DOHH2 (cell line): ENCODE measurements at regions not wholly inside any gene's neighbourhood (a gene's known extent, or its start where the extent isn't known, plus 50 kb on each side); places are given as distances from the start of the nearest gene placed in this dataset.

Experiments used
- H3F3A ChIP-seq: fragments of 200-600 bp; sonication (generic), shearing (Covaris generic); 2 replicates; pipeline ENCODE4 v1.6.0; 2016; ENCODE audit warnings: antibody characterized with exemption, mild to moderate bottlenecking; ENCODE audit not compliant: control insufficient read depth, insufficient read depth
- H3K27ac ChIP-seq: fragments of 200-600 bp; sonication (generic); 2 replicates; pipeline ENCODE4 v1.5.1; 2014; ENCODE audit warnings: low read depth, mild to moderate bottlenecking, low read length, moderate library complexity
- H3K27me3 ChIP-seq: fragments of 200-600 bp; sonication (generic); 2 replicates; pipeline ENCODE4 v1.6.1; 2014; ENCODE audit warnings: mild to moderate bottlenecking, low read length, mixed read lengths; ENCODE audit not compliant: control insufficient read depth
- H3K36me3 ChIP-seq: fragments of 200-600 bp; sonication (generic); 2 replicates; pipeline ENCODE4 v1.6.1; 2014; ENCODE audit warnings: mild to moderate bottlenecking, low read length, moderate library complexity, mixed read lengths; ENCODE audit not compliant: control insufficient read depth
- H3K4me1 ChIP-seq: fragments of 200-600 bp; sonication (generic); 2 replicates; pipeline ENCODE4 v1.6.1; 2014; ENCODE audit warnings: mild to moderate bottlenecking, low read length, mixed read lengths; ENCODE audit not compliant: control insufficient read depth
- H3K4me2 ChIP-seq: fragments of 200-600 bp; sonication (generic); 2 replicates; pipeline ENCODE4 v1.6.0; 2014; ENCODE audit warnings: mild to moderate bottlenecking, low read length, moderate library complexity
- H3K4me3 ChIP-seq: fragments of 200-600 bp; sonication (generic); 2 replicates; pipeline ENCODE4 v1.5.1; 2014; ENCODE audit warnings: mild to moderate bottlenecking, low read length, mixed read lengths
- H3K79me2 ChIP-seq: fragments of 200-600 bp; sonication (generic); 2 replicates; pipeline ENCODE4 v1.6.1; 2014; ENCODE audit warnings: mild to moderate bottlenecking, low read length, mixed read lengths; ENCODE audit not compliant: control insufficient read depth
- H3K9me2 ChIP-seq: fragments of 200-600 bp; sonication (generic); replicated peaks from 2 replicates; pipeline ENCODE4 v1.6.1; 2014; ENCODE audit warnings: mild to moderate bottlenecking, low read length, mixed read lengths; ENCODE audit not compliant: control insufficient read depth
- H3K9me3 ChIP-seq: fragments of 200-600 bp; sonication (generic); 2 replicates; pipeline ENCODE4 v1.6.1; 2014; ENCODE audit warnings: antibody characterized with exemption, low read length, mixed read lengths; ENCODE audit not compliant: control insufficient read depth, insufficient read depth
- H4K20me1 ChIP-seq: fragments of 200-600 bp; sonication (generic); 2 replicates; pipeline ENCODE4 v1.6.0; 2014; ENCODE audit warnings: low read depth, mild to moderate bottlenecking, antibody characterized with exemption, low read length, moderate library complexity; ENCODE audit not compliant: control insufficient read depth, insufficient read depth
- CTCF ChIP-seq: fragments of 200-600 bp; sonication (generic); IDR thresholded peaks from one replicate; pipeline ENCODE4 v1.5.1; 2014; ENCODE audit warnings: antibody characterized with exemption, mild to moderate bottlenecking, low read depth, low read length; ENCODE audit not compliant: poor library complexity, severe bottlenecking
- EZH2phosphoT487 ChIP-seq: fragments of 200-600 bp; sonication (generic); IDR thresholded peaks from 2 replicates; pipeline ENCODE4 v1.6.1; 2017; ENCODE audit warnings: borderline replicate concordance, mild to moderate bottlenecking, antibody characterized with exemption, low read length, moderate library complexity, mixed read lengths

- Histone ChIP-seq H3K36me3 (no peaks in the 10 kb centered on the region), H3K4me1 (peaks cover 17% of the 10 kb centered on the region), H4K20me1 (no peaks in the 10 kb centered on the region), H3K4me3 (no peak overlapping the region), H3K27me3 (peaks cover 6% of the 10 kb centered on the region), H3K9me3 (no peaks in the 10 kb centered on the region), H3K9me2 (no peaks in the 10 kb centered on the region), H3K27ac (no peak overlapping the region), H3K79me2 (no peaks in the 10 kb centered on the region), H3F3A (no peaks in the 10 kb centered on the region), H3K4me2 (no peak overlapping the region)
- no peak for TF ChIP-seq EZH2phosphoT487
- TF ChIP-seq CTCF = no peak
These were observed 335.3 kb downstream of the MAF start for GRCh38 chr16:79265196-79265595.

- Histone ChIP-seq H3K4me1 (peaks cover 10% of the 10 kb centered on the region), H3K36me3 (no peaks in the 10 kb centered on the region), H3K79me2 (no peaks in the 10 kb centered on the region), H4K20me1 (no peaks in the 10 kb centered on the region), H3K4me3 (no peak overlapping the region), H3K27ac (no peak overlapping the region), H3K9me2 (no peaks in the 10 kb centered on the region), H3K9me3 (no peaks in the 10 kb centered on the region), H3F3A (no peaks in the 10 kb centered on the region), H3K4me2 (no peak overlapping the region), H3K27me3 (peaks cover 6% of the 10 kb centered on the region)
- TF ChIP-seq EZH2phosphoT487 (no peak), CTCF (no peak)
These were observed 336.1 kb downstream of the MAF start for GRCh38 chr16:79264237-79265109.

- no peak for TF ChIP-seq EZH2phosphoT487
- no peak for TF ChIP-seq CTCF
- Histone ChIP-seq H3K9me2 (no peaks in the 10 kb centered on the region), H3K27ac (no peak overlapping the region), H4K20me1 (no peaks in the 10 kb centered on the region), H3F3A (no peaks in the 10 kb centered on the region), H3K79me2 (no peaks in the 10 kb centered on the region), H3K27me3 (peaks cover 6% of the 10 kb centered on the region), H3K9me3 (no peaks in the 10 kb centered on the region), H3K4me1 (no peaks in the 10 kb centered on the region), H3K4me2 (no peak overlapping the region), H3K4me3 (no peak overlapping the region), H3K36me3 (no peaks in the 10 kb centered on the region)
These were observed 337.1 kb downstream of the MAF start for GRCh38 chr16:79263425-79263824.
